Left ventricle myocardium inferior (tissue), 1 donor: ENCODE measurements at regions not wholly inside any gene's neighbourhood (a gene's known extent, or its start where the extent isn't known, plus 50 kb on each side); places are given as distances from the start of the nearest gene placed in this dataset.

ENCODE experiments used
- DNase-seq: peaks from one replicate; pipeline ENCODE4 v3.0.0-alpha.2; 2020
- H3K27ac ChIP-seq: fragments of 200-600 bp; replicated peaks from 2 replicates; pipeline ENCODE4 v1.8.0; 2021
- H3K27me3 ChIP-seq: fragments of 200-600 bp; 2 replicates; pipeline ENCODE4 v1.8.0; 2021; ENCODE audit warnings: low read depth
- H3K36me3 ChIP-seq: fragments of 200-600 bp; 2 replicates; pipeline ENCODE4 v1.8.0; 2021
- H3K4me1 ChIP-seq: fragments of 200-600 bp; 2 replicates; pipeline ENCODE4 v1.8.0; 2021
- H3K4me3 ChIP-seq: fragments of 200-600 bp; 2 replicates; pipeline ENCODE4 v1.8.0; 2021; ENCODE audit warnings: mild to moderate bottlenecking, moderate library complexity
- H3K9me3 ChIP-seq: fragments of 200-600 bp; replicated peaks from 2 replicates; pipeline ENCODE4 v1.8.0; 2021
- intact Hi-C: fragments of 100-400 bp; cut with micrococcal nuclease; formaldehyde crosslinking; loops from one replicate; pipeline ENCODE4 v1.11.0; 2022
- TF ChIP-seq, protein P1 (sequence below): fragments of 200-600 bp; IDR thresholded peaks from 2 replicates; pipeline ENCODE4 v1.8.0; 2021; ENCODE audit warnings: antibody characterized with exemption, mild to moderate bottlenecking, borderline replicate concordance
- donor health status: DM: no; HTN: yes; CAD: no; lungs with severe emphysema.

DNA sequence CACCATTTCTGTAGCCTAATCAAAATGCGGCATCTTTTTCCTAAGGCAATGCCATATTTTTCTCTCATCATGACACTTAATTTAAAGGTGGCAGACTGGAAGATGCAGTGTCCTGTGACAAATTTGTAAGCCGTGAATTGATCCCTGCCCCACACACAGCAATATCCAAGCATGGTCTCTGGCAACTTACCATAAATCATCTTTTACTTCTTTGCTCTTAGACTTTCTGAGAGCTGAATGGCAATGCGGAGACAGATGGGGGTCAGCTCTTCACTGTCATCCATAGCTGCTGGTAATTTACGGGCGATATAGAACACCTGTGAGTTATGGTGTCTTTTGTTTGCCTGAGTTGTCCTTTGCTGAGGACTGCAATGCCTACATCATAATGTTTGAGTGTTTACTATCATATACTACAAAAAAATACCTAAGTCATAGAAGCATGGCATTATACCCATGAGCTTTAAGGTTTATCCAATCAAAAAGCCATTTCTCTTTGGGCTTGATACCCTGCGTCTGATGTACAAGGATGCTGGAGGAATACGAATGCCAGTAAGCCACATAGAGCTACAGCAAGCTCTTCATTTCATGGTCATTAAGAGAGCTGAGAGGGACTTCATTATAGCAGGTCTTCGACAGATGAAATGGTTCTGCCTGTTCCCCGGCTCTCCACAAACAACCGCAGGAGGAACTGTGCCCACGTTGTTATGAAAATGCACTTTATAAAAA lies 148.1 kb downstream of the TRIML1 start:
- H3K27ac ChIP-seq, result no peak overlapping the region
- no peak overlapping the region for H3K4me3 ChIP-seq
- no peak for DNase-seq
- H3K36me3 ChIP-seq, result no peaks in the 10 kb centered on the region
- intact Hi-C loops, result no loop called here
- H3K27me3 ChIP-seq, result peaks cover 21% of the 10 kb centered on the region
- H3K9me3 ChIP-seq, result no peaks in the 10 kb centered on the region
- peaks cover 6% of the 10 kb centered on the region for H3K4me1 ChIP-seq
- TF ChIP-seq, protein P1, sequence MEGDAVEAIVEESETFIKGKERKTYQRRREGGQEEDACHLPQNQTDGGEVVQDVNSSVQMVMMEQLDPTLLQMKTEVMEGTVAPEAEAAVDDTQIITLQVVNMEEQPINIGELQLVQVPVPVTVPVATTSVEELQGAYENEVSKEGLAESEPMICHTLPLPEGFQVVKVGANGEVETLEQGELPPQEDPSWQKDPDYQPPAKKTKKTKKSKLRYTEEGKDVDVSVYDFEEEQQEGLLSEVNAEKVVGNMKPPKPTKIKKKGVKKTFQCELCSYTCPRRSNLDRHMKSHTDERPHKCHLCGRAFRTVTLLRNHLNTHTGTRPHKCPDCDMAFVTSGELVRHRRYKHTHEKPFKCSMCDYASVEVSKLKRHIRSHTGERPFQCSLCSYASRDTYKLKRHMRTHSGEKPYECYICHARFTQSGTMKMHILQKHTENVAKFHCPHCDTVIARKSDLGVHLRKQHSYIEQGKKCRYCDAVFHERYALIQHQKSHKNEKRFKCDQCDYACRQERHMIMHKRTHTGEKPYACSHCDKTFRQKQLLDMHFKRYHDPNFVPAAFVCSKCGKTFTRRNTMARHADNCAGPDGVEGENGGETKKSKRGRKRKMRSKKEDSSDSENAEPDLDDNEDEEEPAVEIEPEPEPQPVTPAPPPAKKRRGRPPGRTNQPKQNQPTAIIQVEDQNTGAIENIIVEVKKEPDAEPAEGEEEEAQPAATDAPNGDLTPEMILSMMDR, result no peak

DNA sequence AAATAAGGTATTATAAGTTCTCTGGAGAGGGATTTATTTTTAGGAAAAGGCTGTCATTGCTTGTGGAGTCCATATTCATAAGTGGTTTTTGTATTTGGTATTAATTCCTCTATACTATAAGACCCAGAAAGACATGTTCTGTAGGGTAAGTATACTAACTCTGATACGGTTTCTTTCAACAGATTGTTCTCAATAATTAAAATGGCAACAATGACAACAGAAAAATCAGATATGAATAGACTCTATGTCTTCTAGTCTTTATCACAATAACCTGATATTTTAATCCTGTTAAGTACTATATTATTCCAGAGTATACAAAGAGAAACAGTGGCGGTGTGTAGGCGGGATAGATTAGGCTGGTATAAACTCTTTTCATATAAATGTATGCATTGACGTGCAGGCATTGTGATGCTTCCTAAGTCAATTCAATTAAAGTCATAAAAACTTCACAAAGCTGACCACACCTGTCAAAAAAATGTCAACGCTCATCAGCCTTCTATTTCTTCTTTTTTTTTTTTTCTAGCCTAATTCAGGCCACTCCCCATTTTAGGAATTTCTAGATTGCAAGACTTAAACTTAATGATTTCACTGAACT lies 150.4 kb downstream of the TRIML1 start:
- no peaks in the 10 kb centered on the region for H3K9me3 ChIP-seq
- H3K4me1 ChIP-seq, result no peaks in the 10 kb centered on the region
- intact Hi-C loops, result no loop called here
- TF ChIP-seq, protein P1, result no peak
- no peak overlapping the region for H3K4me3 ChIP-seq
- H3K36me3 ChIP-seq, result no peaks in the 10 kb centered on the region
- H3K27ac ChIP-seq, result no peak overlapping the region
- H3K27me3 ChIP-seq, result no peaks in the 10 kb centered on the region
- no peak for DNase-seq

DNA sequence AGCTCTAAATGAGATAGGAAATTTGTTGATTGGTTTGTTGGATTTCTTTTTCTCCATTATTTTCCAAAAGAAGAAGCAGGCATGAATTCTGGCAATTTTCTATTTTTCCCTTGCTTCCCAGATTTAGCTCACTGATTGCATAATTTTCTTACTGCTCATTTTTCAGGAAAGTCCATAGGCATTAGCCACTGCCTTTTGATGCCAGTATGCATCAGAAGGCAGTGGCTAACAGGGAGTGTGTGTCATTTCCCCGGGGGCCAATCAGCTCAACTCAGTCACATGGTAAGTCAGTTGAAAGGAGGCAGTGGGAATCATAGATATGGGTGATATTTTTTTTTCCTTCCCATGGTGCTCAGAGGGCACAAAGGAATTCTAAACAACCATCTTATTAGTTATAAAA lies 156.7 kb downstream of the TRIML1 start:
- no peak overlapping the region for H3K27ac ChIP-seq
- peaks cover 6% of the 10 kb centered on the region for H3K9me3 ChIP-seq
- intact Hi-C loops, result no loop called here

DNA sequence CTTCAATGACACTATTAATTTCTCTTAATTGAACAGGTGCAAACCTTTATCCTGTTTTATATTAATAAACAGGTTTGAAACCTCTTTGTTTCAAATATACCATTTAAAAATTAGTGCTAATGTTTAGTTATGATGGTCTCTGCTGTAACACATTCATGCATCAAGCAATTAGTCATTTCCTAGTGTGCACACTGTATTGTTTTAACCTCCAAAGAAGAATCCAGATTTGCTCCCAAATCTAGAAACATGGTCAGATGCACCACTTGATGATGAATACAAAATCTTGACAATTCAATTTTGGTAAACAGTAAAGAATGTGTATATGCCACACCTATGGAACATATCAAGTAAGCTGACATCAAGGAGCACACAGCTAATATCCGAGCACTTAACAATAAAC lies 157.1 kb downstream of the TRIML1 start:
- peaks cover 10% of the 10 kb centered on the region for H3K9me3 ChIP-seq
- H3K4me3 ChIP-seq, result no peak overlapping the region
- TF ChIP-seq, protein P1, result no peak
- intact Hi-C loops, result no loop called here
- H3K27me3 ChIP-seq, result no peaks in the 10 kb centered on the region
- H3K27ac ChIP-seq, result no peak overlapping the region
- no peaks in the 10 kb centered on the region for H3K36me3 ChIP-seq
- no peak for DNase-seq
- H3K4me1 ChIP-seq, result no peaks in the 10 kb centered on the region

More for the DNA sequence above, 156.7 kb downstream of the TRIML1 start:
- no peaks in the 10 kb centered on the region for H3K27me3 ChIP-seq
- no peak for DNase-seq
- H3K4me1 ChIP-seq, result no peaks in the 10 kb centered on the region
- TF ChIP-seq, protein P1, result no peak
- no peak overlapping the region for H3K4me3 ChIP-seq
- no peaks in the 10 kb centered on the region for H3K36me3 ChIP-seq

DNA sequence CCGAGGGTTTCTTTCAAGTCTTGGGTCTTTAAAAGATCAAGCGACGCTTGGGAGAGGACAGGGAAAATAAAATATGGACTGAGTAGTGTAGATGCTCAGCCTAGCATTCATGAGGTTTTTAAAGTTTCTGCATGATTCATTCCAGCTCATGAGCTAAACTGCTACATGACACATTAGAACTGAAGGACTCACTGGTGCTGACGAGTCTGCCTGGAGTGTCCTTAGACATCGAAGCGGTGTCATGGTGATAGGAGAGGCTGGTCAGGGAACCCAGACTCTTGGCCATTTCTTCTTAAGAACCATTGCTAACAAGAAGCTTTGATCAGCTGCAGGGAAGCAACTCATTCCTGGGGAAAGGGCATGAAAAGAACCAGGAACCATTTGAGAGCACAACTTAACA lies 158.6 kb downstream of the TRIML1 start:
- H3K4me3 ChIP-seq, result no peak overlapping the region
- TF ChIP-seq, protein P1, result no peak
- H3K9me3 ChIP-seq, result peaks cover 15% of the 10 kb centered on the region
- no peak overlapping the region for H3K27ac ChIP-seq
- intact Hi-C loops, result no loop called here
- H3K27me3 ChIP-seq, result no peaks in the 10 kb centered on the region
- no peaks in the 10 kb centered on the region for H3K36me3 ChIP-seq
- no peaks in the 10 kb centered on the region for H3K4me1 ChIP-seq
- DNase-seq, result no peak
